GM12865 (cell line): ENCODE measurements at regions not wholly inside any gene's neighbourhood (a gene's known extent, or its start where the extent isn't known, plus 50 kb on each side); places are given as distances from the start of the nearest gene placed in this dataset.

Experiments used
- DNase-seq: peaks from one replicate; pipeline ENCODE4 v3.0.0; 2010; ENCODE audit warnings: low read depth
- H3K4me3 ChIP-seq: 2 replicates; pipeline ENCODE4 v1.5.1; 2011; ENCODE audit warnings: mild to moderate bottlenecking, low read depth, low read length, control low read depth
- TF ChIP-seq, protein P1 (sequence below): IDR thresholded peaks from 2 replicates; pipeline ENCODE4 v1.5.1; 2011; ENCODE audit warnings: low read length, control low read depth, low read depth, inconsistent platforms; ENCODE audit not compliant: insufficient read depth; ENCODE audit errors: missing control alignments

DNA sequence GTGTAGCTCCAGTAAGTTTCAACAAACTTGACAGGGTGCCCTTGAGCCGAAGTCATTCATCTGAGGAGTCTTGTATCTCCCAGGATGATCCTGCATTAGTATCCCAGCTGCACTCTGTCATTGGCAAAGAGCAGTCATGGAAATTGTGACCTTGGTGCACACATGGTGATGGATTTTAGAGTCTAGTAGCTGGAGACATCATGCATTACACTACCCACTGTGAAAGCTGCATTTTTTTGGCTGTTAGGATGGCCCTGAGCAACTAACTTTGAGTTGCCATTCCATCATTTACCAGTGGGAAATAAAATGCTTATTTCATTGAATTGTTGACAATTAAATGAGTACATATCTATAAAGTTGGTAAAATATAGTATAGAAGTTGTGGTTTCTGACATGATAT, 552.6 kb upstream of the CBLB start:
- no peak overlapping the region for H3K4me3 ChIP-seq
- DNase-seq: no peak
- TF ChIP-seq, protein P1, sequence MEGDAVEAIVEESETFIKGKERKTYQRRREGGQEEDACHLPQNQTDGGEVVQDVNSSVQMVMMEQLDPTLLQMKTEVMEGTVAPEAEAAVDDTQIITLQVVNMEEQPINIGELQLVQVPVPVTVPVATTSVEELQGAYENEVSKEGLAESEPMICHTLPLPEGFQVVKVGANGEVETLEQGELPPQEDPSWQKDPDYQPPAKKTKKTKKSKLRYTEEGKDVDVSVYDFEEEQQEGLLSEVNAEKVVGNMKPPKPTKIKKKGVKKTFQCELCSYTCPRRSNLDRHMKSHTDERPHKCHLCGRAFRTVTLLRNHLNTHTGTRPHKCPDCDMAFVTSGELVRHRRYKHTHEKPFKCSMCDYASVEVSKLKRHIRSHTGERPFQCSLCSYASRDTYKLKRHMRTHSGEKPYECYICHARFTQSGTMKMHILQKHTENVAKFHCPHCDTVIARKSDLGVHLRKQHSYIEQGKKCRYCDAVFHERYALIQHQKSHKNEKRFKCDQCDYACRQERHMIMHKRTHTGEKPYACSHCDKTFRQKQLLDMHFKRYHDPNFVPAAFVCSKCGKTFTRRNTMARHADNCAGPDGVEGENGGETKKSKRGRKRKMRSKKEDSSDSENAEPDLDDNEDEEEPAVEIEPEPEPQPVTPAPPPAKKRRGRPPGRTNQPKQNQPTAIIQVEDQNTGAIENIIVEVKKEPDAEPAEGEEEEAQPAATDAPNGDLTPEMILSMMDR: no peak

DNA sequence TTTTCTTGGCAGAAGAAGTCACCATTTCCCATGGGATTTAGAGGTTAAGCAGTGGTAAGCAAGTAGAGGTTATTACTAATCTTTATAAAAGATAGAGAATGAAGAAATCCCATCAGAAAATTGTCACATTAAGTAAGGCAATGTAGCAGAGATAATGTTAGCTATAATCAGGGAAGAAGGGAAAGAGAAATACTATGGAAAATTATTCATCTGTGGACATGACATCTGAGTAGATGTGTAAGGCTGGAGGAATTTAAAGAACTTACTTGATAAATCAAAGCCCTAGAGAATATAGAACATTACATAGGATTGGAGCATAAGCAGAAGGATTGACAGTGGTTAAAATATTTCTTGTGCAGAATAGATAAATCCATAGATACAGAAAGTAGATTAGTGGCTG, 553.1 kb upstream of the CBLB start:
- no peak overlapping the region for H3K4me3 ChIP-seq
- TF ChIP-seq, protein P1: no peak
- DNase-seq: no peak

DNA sequence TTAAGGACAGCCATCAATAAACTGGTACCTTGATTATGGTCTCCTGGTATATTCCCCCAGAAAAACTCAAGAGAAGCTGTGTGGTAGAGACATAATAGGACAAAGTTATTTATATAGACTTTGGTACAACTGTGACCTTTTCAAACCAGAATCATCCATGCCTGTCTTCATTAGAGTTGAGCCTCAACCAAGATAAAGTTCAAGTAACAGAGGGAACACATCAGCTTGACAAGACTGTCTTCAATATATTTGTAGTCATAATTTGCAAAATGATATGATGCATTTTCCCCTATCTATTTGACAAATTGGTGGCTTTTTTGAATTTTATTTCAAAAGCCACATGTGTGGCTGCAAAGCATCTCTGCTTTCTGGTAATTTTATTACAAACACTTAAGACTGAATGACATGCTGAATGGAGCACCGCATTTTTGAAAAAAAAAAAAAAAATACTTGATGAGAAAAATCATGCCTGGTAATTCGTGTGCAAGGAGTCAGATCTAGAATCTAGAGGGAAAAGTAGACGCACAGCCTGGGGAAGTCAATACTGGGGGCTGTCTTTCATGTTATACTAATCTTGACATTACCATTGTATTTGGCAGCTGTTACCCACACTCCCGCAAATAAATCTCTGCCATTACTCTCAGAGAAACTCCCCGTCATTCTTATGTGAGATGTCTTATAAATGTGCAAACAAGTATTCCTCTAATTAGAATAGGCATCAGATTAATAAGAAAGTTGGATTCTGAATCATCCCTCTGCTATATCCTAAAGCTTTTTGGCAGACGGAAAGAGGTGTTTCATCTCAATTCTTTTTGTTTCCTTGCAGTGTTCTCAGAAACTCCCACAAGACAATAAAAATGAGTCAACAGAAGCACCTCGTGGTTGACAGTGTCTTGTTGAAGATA, 554.8 kb upstream of the CBLB start:
- H3K4me3 ChIP-seq: no peak overlapping the region
- DNase-seq: peak; percentile 18
- TF ChIP-seq, protein P1: no peak

DNA sequence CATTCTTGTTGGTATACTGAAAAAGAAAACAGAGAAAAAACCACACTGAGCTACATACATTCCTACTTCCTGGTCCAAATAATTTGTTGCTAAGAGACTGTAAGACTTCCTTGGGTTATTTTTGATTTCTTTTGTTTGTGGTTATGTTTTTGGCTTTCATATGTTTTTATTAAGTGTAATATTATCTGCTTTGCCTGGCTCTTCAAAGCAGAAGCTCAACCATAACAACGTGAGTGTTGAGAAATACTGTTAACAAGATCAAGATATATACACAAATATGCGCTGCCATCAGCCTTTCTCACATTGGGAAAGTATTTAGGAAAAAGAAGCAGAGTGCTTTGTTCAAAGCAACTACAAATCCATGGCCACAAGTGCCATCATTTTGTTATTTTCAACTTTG, 556.2 kb upstream of the CBLB start:
- DNase-seq: no peak
- TF ChIP-seq, protein P1: no peak
- no peak overlapping the region for H3K4me3 ChIP-seq

DNA sequence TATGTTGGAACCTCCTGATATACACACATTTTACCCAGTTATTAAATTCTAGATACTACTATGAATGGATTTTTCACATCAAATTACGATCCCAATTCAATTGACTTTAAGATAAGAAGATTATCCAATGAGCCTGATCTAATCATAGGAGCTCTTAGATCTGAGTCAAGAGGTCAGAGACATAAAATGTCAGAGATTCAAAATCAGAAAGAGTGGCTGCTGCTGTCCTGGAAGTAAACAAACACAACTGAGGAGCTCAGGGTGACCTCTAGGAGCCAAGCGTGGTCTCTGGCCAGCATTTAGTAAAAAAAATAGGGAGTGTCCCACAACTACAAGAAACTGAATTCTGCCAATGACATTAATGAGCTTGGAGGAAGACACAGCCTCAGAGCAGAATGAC, 557.1 kb upstream of the CBLB start:
- no peak for DNase-seq
- H3K4me3 ChIP-seq: no peak overlapping the region
- TF ChIP-seq, protein P1: no peak

DNA sequence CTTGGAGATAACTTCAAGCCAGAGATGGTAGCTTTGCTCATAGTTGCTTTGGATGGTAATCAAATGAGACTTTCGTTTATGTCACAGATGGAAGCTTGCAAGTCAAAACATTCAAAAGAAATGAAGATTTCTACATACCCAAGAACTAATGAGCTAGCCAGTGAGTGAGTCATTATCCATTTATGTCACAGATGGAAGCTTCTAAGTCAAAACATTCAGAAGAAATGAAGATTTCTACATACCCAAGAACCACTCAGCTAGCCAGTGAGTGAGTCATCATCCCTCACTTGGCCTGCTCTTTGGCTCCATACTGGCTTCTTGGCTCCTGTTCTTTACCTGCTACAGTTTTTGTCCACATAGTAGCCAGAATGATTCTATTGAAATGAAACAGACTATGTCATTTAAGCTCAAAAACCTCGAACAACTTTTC, 559.8 kb upstream of the CBLB start:
- no peak for DNase-seq
- no peak overlapping the region for H3K4me3 ChIP-seq
- TF ChIP-seq, protein P1: no peak

DNA sequence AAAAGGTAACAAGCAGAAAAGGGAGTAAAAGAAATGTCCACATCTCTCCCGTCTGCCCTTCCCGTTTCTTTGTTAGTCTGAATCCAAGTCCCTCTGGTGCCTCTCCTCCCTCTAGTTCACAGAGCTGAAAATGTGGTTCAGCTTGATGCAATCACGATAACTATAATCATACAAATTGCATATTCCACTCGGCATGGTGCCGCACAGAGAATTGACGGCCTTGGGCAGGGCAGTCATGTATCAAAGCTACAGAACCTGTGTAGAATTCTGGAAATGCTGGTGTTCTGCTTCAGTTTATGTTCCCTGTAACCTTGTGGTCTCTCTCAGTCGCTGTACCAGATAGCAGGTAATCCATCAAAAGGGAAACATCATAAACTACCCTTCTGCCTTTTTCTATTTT, 562.9 kb upstream of the CBLB start:
- TF ChIP-seq, protein P1: no peak
- H3K4me3 ChIP-seq: no peak overlapping the region
- no peak for DNase-seq
